IMR-90 (cell line): ENCODE measurements at regions not wholly inside any gene's neighbourhood (a gene's known extent, or its start where the extent isn't known, plus 50 kb on each side); places are given as distances from the start of the nearest gene placed in this dataset.

Experiments used
- BHLHE40 ChIP-seq: fragments of 150-350 bp; IDR thresholded peaks from 2 replicates; pipeline ENCODE4 v1.6.1; 2016; ENCODE audit warnings: mild to moderate bottlenecking, low read depth, low read length
- CEBPB ChIP-seq: IDR thresholded peaks from 2 replicates; pipeline ENCODE4 v1.6.1; 2012; ENCODE audit warnings: low read depth, low read length, improper control_type of control experiment
- CHD1 ChIP-seq: IDR thresholded peaks from 2 replicates; pipeline ENCODE4 v1.6.1; 2012; ENCODE audit warnings: low read depth, low read length, improper control_type of control experiment
- CTCF ChIP-seq: conservative IDR thresholded peaks from 2 replicates; pipeline ENCODE4 v1.5.1; 2012; ENCODE audit warnings: mild to moderate bottlenecking, low read depth, low read length, improper control_type of control experiment
- FOS ChIP-seq: fragments of 150-350 bp; IDR thresholded peaks from 2 replicates; pipeline ENCODE4 v1.6.1; 2016; ENCODE audit warnings: low read depth, low read length
- MXI1 ChIP-seq: IDR thresholded peaks from 2 replicates; pipeline ENCODE4 v1.6.1; 2012; ENCODE audit warnings: low read depth, mild to moderate bottlenecking, low read length, moderate library complexity, borderline replicate concordance
- POLR2A ChIP-seq: IDR thresholded peaks from 2 replicates; pipeline ENCODE4 v1.6.1; 2012; ENCODE audit warnings: mild to moderate bottlenecking, low read depth, low read length
- RAD21 ChIP-seq: IDR thresholded peaks from 2 replicates; pipeline ENCODE4 v1.6.1; 2012; ENCODE audit warnings: low read length, improper control_type of control experiment
- SMC3 ChIP-seq: fragments of 150-350 bp; IDR thresholded peaks from 2 replicates; pipeline ENCODE4 v1.6.1; 2016; ENCODE audit warnings: low read depth, mild to moderate bottlenecking, antibody characterized with exemption, low read length, moderate library complexity
- USF2 ChIP-seq: fragments of 150-350 bp; IDR thresholded peaks from 2 replicates; pipeline ENCODE4 v1.6.1; 2017; ENCODE audit warnings: mild to moderate bottlenecking, antibody characterized with exemption, low read length, low read depth
- TF ChIP-seq, protein P1 (sequence below): fragments of 150-350 bp; IDR thresholded peaks from 2 replicates; pipeline ENCODE4 v1.6.1; 2016; ENCODE audit warnings: low read depth, mild to moderate bottlenecking, low read length, moderate library complexity, borderline replicate concordance

- TF ChIP-seq CTCF (no peak), POLR2A (no peak), BHLHE40 (no peak), RAD21 (no peak), CHD1 (no peak), SMC3 (no peak), USF2 (no peak), FOS (no peak), MXI1 (no peak), CEBPB (no peak)
- TF ChIP-seq, protein P1, sequence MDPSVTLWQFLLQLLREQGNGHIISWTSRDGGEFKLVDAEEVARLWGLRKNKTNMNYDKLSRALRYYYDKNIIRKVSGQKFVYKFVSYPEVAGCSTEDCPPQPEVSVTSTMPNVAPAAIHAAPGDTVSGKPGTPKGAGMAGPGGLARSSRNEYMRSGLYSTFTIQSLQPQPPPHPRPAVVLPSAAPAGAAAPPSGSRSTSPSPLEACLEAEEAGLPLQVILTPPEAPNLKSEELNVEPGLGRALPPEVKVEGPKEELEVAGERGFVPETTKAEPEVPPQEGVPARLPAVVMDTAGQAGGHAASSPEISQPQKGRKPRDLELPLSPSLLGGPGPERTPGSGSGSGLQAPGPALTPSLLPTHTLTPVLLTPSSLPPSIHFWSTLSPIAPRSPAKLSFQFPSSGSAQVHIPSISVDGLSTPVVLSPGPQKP, result no peak
These were observed 96.1 kb upstream of the ANO4 start for GRCh38 chr12:100698518-100698917.
